Neuronal stem cell (in vitro differentiated cells): ENCODE measurements at regions not wholly inside any gene's neighbourhood (a gene's known extent, or its start where the extent isn't known, plus 50 kb on each side); places are given as distances from the start of the nearest gene placed in this dataset.

ENCODE experiments used
- DNase-seq: peaks from one replicate; pipeline ENCODE4 v3.0.0-alpha.2; 2013; ENCODE audit warnings: low spot score
- H2AFZ ChIP-seq: one replicate; pipeline ENCODE4 v1.6.1; 2013; ENCODE audit warnings: mild to moderate bottlenecking, low read length, inconsistent platforms
- H2AK5ac ChIP-seq: 2 replicates; pipeline ENCODE4 v1.6.1; 2013; ENCODE audit warnings: low read depth, mild to moderate bottlenecking, inconsistent platforms, low read length, moderate library complexity, mixed read lengths
- H2BK120ac ChIP-seq: 2 replicates; pipeline ENCODE4 v1.6.1; 2013; ENCODE audit warnings: low read depth, mild to moderate bottlenecking, inconsistent platforms, low read length, moderate library complexity, mixed read lengths
- H2BK12ac ChIP-seq: one replicate; pipeline ENCODE4 v1.6.1; 2013; ENCODE audit warnings: low read length, inconsistent platforms
- H2BK15ac ChIP-seq: 2 replicates; pipeline ENCODE4 v1.6.1; 2013; ENCODE audit warnings: mild to moderate bottlenecking, low read length, inconsistent platforms, mixed read lengths
- H2BK5ac ChIP-seq: one replicate; pipeline ENCODE4 v1.6.1; 2013; ENCODE audit warnings: inconsistent platforms, mild to moderate bottlenecking, low read length, moderate library complexity
- H3K14ac ChIP-seq: one replicate; pipeline ENCODE4 v1.6.1; 2013; ENCODE audit warnings: low read length, inconsistent platforms
- H3K18ac ChIP-seq: 2 replicates; pipeline ENCODE4 v1.6.1; 2013; ENCODE audit warnings: low read length, inconsistent platforms
- H3K23ac ChIP-seq: 2 replicates; pipeline ENCODE4 v1.6.1; 2013; ENCODE audit warnings: low read depth, mild to moderate bottlenecking, mixed read lengths, low read length, inconsistent platforms; ENCODE audit not compliant: poor library complexity
- H3K27ac ChIP-seq: replicated peaks from 3 replicates; pipeline ENCODE4 v1.5.1; 2013; ENCODE audit warnings: low read length, inconsistent platforms
- H3K27me3 ChIP-seq, 3 experiments: 2 replicates each; pipeline ENCODE4 v1.6.1; 2013; ENCODE audit warnings: low read length in 3 of 3, mild to moderate bottlenecking in 2 of 3, inconsistent platforms in 1 of 3, low read depth in 1 of 3, mixed read lengths in 1 of 3, moderate library complexity in 1 of 3; ENCODE audit not compliant: control insufficient read depth in 3 of 3, insufficient read depth in 3 of 3
- H3K36me3 ChIP-seq, 2 donors: replicated peaks in 1 of 2; 2 replicates each; pipeline ENCODE4 v1.6.1; 2013; ENCODE audit warnings: low read length in 2 of 2; ENCODE audit not compliant: control insufficient read depth in 2 of 2, insufficient read depth in 2 of 2
- H3K4ac ChIP-seq: 2 replicates; pipeline ENCODE4 v1.6.1; 2013; ENCODE audit warnings: inconsistent platforms, mild to moderate bottlenecking, low read length, moderate library complexity
- H3K4me1 ChIP-seq, 2 donors: 1 replicate in 1 of 2; 2 replicates in 1 of 2; pipeline ENCODE4 v1.6.1; 2013; ENCODE audit warnings: low read length in 2 of 2, low read depth in 1 of 2; ENCODE audit not compliant: control insufficient read depth in 2 of 2, insufficient read depth in 1 of 2
- H3K4me2 ChIP-seq: one replicate; pipeline ENCODE4 v1.6.1; 2013; ENCODE audit warnings: mild to moderate bottlenecking, low read length, inconsistent platforms; ENCODE audit not compliant: insufficient read depth, poor library complexity, severe bottlenecking
- H3K4me3 ChIP-seq, 2 donors: 2 replicates each; pipeline ENCODE4 v1.5.1; 2013; ENCODE audit warnings: low read length in 2 of 2, mild to moderate bottlenecking in 2 of 2, inconsistent platforms in 1 of 2, moderate library complexity in 1 of 2
- H3K79me1 ChIP-seq: one replicate; pipeline ENCODE4 v1.6.1; 2013; ENCODE audit warnings: low read depth, mild to moderate bottlenecking, inconsistent platforms, low read length, moderate library complexity
- H3K9ac ChIP-seq: one replicate; pipeline ENCODE4 v1.6.1; 2013; ENCODE audit warnings: mild to moderate bottlenecking, low read depth, low read length, inconsistent platforms; ENCODE audit not compliant: poor library complexity
- H3K9me3 ChIP-seq, 2 donors: replicated peaks in 1 of 2; 2 replicates each; pipeline versions ENCODE3 to v1.6.1; 2013; ENCODE audit warnings: low read length in 2 of 2, mild to moderate bottlenecking in 2 of 2, inconsistent platforms in 1 of 2, low read depth in 1 of 2, mixed read lengths in 1 of 2, moderate library complexity in 1 of 2; ENCODE audit not compliant: control insufficient read depth in 2 of 2, insufficient read depth in 1 of 2
- H4K8ac ChIP-seq: one replicate; pipeline ENCODE4 v1.6.1; 2013; ENCODE audit warnings: low read depth, mild to moderate bottlenecking, inconsistent platforms, low read length, moderate library complexity
- H4K91ac ChIP-seq: one replicate; pipeline ENCODE4 v1.6.1; 2013; ENCODE audit warnings: low read length, low read depth, mild to moderate bottlenecking, inconsistent platforms; ENCODE audit not compliant: poor library complexity
- WGBS, 2 donors: extraction: QIAGEN DNeasy Blood & Tissue Kit; methylation state at CpG; one replicate each; pipeline ENCODE4 v1.1.7; 2013; ENCODE audit warnings: missing lambda C conversion rate in 2 of 2, mixed read lengths in 1 of 2; ENCODE audit not compliant: insufficient read length in 2 of 2, insufficient replicate concordance in 1 of 2; ENCODE audit errors: extremely low coverage in 2 of 2; 5-methylcytosine and 5-hydroxymethylcytosine counted together

- Histone ChIP-seq H3K36me3 (no peaks in the 10 kb centered on the region), H3K18ac (no peak overlapping the region), H3K14ac (no peak overlapping the region), H3K4me2 (no peak overlapping the region), H3K4ac (no peak overlapping the region), H3K27ac (no peak overlapping the region), H3K4me1 (no peaks in the 10 kb centered on the region), H3K23ac (no peak overlapping the region), H2AK5ac (no peak overlapping the region), H3K4me3 (no peak overlapping the region), H4K8ac (no peak overlapping the region), H4K91ac (no peak overlapping the region), H3K27me3 (no peaks in the 10 kb centered on the region), H3K79me1 (no peaks in the 10 kb centered on the region), H2AFZ (no peak overlapping the region), H3K9ac (no peak overlapping the region), H2BK5ac (no peak overlapping the region), H2BK120ac (no peak overlapping the region), H2BK15ac (no peak overlapping the region), H2BK12ac (no peak overlapping the region), H3K9me3 (peaks cover 0 to 1% of the 10 kb centered on the region in 2 donors)
- DNase-seq, result no peak
These were observed 128.5 kb upstream of the COL3A1 start for GRCh38 chr2:188845692-188846091.

GRCh38 chr2:188848887-188849435 is 125.2 kb upstream of the COL3A1 start:
- WGBS, 2 donors, result no CpG with 5 or more reads among the region's 1 CpG
- no peaks in the 10 kb centered on the region for H3K9me3 ChIP-seq
- no peak overlapping the region for H3K23ac ChIP-seq
- no peak overlapping the region for H2BK15ac ChIP-seq
- no peak overlapping the region for H2AK5ac ChIP-seq
- no peaks in the 10 kb centered on the region for H3K79me1 ChIP-seq
- H3K27me3 ChIP-seq, result no peaks in the 10 kb centered on the region
- H3K14ac ChIP-seq, result no peak overlapping the region
- DNase-seq, result no peak
- H3K27ac ChIP-seq, result no peak overlapping the region
- H2BK5ac ChIP-seq, result no peak overlapping the region
- H3K4me2 ChIP-seq, result no peak overlapping the region
- H3K36me3 ChIP-seq, result no peaks in the 10 kb centered on the region
- H3K4ac ChIP-seq, result no peak overlapping the region
- no peak overlapping the region for H2BK120ac ChIP-seq
- no peak overlapping the region for H4K8ac ChIP-seq
- no peaks in the 10 kb centered on the region for H3K4me1 ChIP-seq
- no peak overlapping the region for H3K18ac ChIP-seq
- no peak overlapping the region for H3K9ac ChIP-seq
- H3K4me3 ChIP-seq, result no peak overlapping the region
- no peak overlapping the region for H4K91ac ChIP-seq
- H2AFZ ChIP-seq, result no peak overlapping the region
- no peak overlapping the region for H2BK12ac ChIP-seq

GRCh38 chr2:188850786-188851185 is 123.4 kb upstream of the COL3A1 start:
- no CpG with 5 or more reads among the region's 2 CpGs for WGBS, 2 donors
- no peak overlapping the region for H4K8ac ChIP-seq

GRCh38 chr2:188851311-188851710 is 122.9 kb upstream of the COL3A1 start:
- H3K23ac ChIP-seq, result no peak overlapping the region
- H3K36me3 ChIP-seq, result no peaks in the 10 kb centered on the region
- no peaks in the 10 kb centered on the region for H3K9me3 ChIP-seq
- no peak overlapping the region for H2AFZ ChIP-seq
- H3K27me3 ChIP-seq, result no peaks in the 10 kb centered on the region
- H4K91ac ChIP-seq, result no peak overlapping the region
- H2BK12ac ChIP-seq, result no peak overlapping the region
- no peak overlapping the region for H3K27ac ChIP-seq
- H3K14ac ChIP-seq, result no peak overlapping the region
- H4K8ac ChIP-seq, result no peak overlapping the region
- H3K79me1 ChIP-seq, result no peaks in the 10 kb centered on the region
- H2BK15ac ChIP-seq, result no peak overlapping the region
- no peak overlapping the region for H3K4ac ChIP-seq
- no peak overlapping the region for H3K4me2 ChIP-seq
- H2AK5ac ChIP-seq, result no peak overlapping the region
- DNase-seq, result no peak
- WGBS, 2 donors, result no CpG with 5 or more reads among the region's 1 CpG
- H3K9ac ChIP-seq, result no peak overlapping the region
- H3K18ac ChIP-seq, result no peak overlapping the region
- no peak overlapping the region for H2BK120ac ChIP-seq
- H3K4me3 ChIP-seq, result no peak overlapping the region
- H2BK5ac ChIP-seq, result no peak overlapping the region
- H3K4me1 ChIP-seq, result no peaks in the 10 kb centered on the region

More at GRCh38 chr2:188850786-188851185, 123.4 kb upstream of the COL3A1 start:
- DNase-seq, result no peak
- Histone ChIP-seq H2BK12ac (no peak overlapping the region), H3K4me3 (no peak overlapping the region), H3K79me1 (no peaks in the 10 kb centered on the region), H2BK15ac (no peak overlapping the region), H3K4me2 (no peak overlapping the region), H2AFZ (peak overlapping the region; percentile 28), H3K23ac (no peak overlapping the region), H3K18ac (no peak overlapping the region), H3K27me3 (no peaks in the 10 kb centered on the region), H3K14ac (no peak overlapping the region), H2AK5ac (no peak overlapping the region), H3K36me3 (no peaks in the 10 kb centered on the region), H4K91ac (no peak overlapping the region), H3K9ac (no peak overlapping the region), H3K9me3 (no peaks in the 10 kb centered on the region), H3K4me1 (no peaks in the 10 kb centered on the region), H3K4ac (no peak overlapping the region), H3K27ac (no peak overlapping the region), H2BK5ac (no peak overlapping the region), H2BK120ac (no peak overlapping the region)
